Testis (tissue), 2 donors: ENCODE measurements at regions not wholly inside any gene's neighbourhood (a gene's known extent, or its start where the extent isn't known, plus 50 kb on each side); places are given as distances from the start of the nearest gene placed in this dataset.

Experiments
- DNase-seq: peaks from one replicate; pipeline ENCODE4 v3.0.0-alpha.2; 2019
- H3K27ac ChIP-seq, 2 donors: fragments of 200-600 bp; sonication (generic); one replicate each; pipeline ENCODE4 v1.5.1; 2019
- H3K27me3 ChIP-seq: fragments of 200-600 bp; sonication (generic); one replicate; pipeline ENCODE4 v1.5.1; 2019
- H3K36me3 ChIP-seq: fragments of 200-600 bp; sonication (generic); one replicate; pipeline ENCODE4 v1.5.1; 2017; ENCODE audit warnings: low read depth; ENCODE audit errors: missing control alignments
- H3K4me1 ChIP-seq: fragments of 200-600 bp; sonication (generic); one replicate; pipeline ENCODE4 v1.5.1; 2019
- H3K4me3 ChIP-seq, 2 donors: fragments of 200-600 bp; sonication (generic); one replicate each; pipeline ENCODE4 v1.5.1; 2017 to 2019
- H3K9me3 ChIP-seq: fragments of 200-600 bp; sonication (generic); one replicate; pipeline ENCODE4 v1.5.1; 2017
- CTCF ChIP-seq, 3 experiments: fragments of 450-650 bp in 2 of 3; fragments of 200-600 bp in 1 of 3; sonication (generic) in 1 of 3; IDR thresholded peaks; one replicate each; pipeline ENCODE4 v1.5.1; 2016 to 2019; ENCODE audit warnings: antibody characterized with exemption in 3 of 3, mild to moderate bottlenecking in 2 of 3, moderate library complexity in 1 of 3
- POLR2A ChIP-seq: fragments of 450-650 bp; IDR thresholded peaks from one replicate; pipeline ENCODE4 v1.6.1; 2017; ENCODE audit warnings: antibody characterized with exemption, mild to moderate bottlenecking, moderate library complexity
- WGBS, 2 donors: methylation state at CpG; one replicate each; pipeline ENCODE4 v1.1.5; 2018; 5-methylcytosine and 5-hydroxymethylcytosine counted together
- intact Hi-C: fragments of 100-400 bp; cut with DNase I; formaldehyde crosslinking; loops from one replicate; pipeline ENCODE4 v1.15.1; 2023; ENCODE audit warnings: low total_unique reads

GRCh38 chr4:65028592-65028991 lies 619.3 kb upstream of the TECRL start:
- Histone ChIP-seq H3K36me3 (no peaks in the 10 kb centered on the region), H3K4me1 (no peaks in the 10 kb centered on the region), H3K9me3 (no peaks in the 10 kb centered on the region), H3K27ac (no peak overlapping the region), H3K27me3 (no peaks in the 10 kb centered on the region), H3K4me3 (no peak overlapping the region)
- intact Hi-C loops, result no loop called here
- 95% methylated on average over 3 of the region's 3 CpGs for WGBS, 2 donors
- TF ChIP-seq CTCF (IDR thresholded peaks at IDR 0.05) (no peak), POLR2A (no peak)
- DNase-seq, result no peak

DNA sequence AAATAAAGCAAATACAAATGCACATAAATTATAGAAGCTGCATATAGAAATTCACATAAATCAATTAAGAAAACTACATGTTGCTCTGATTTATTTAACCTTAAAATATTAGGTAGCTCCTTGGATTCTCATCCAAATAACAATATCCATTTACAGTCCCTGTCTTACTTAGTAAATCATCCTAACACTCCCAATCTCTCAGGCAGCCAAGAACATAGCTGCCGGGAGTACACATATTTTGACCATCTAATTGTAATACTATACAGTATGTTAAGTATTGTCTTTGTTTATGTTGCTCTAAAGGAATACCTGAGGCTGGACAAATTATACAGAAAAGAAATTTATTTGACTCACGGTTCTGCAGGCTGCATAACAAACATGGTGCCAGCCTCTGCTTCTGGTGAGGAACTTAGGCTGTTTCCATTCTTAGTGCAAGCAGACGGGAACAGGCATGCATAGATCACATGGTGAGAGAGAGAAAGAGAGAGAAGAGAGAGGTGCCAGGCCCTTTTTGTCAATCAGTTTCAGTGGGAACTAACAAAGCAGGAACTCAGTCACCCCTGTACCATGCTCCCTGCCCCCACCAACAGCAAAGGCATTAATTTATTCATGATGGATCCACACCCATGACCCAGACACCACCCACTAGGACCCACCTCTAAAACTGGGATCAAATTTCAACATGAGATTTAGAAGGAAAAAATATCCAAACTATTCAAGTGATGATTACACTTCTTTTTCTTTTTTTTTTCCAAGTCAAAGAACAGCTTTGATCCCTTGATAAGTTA lies 614.8 kb upstream of the TECRL start:
- no peak overlapping the region for H3K4me3 ChIP-seq
- no peaks in the 10 kb centered on the region for H3K27me3 ChIP-seq
- H3K9me3 ChIP-seq, result no peaks in the 10 kb centered on the region
- intact Hi-C loops, result no loop called here
- H3K27ac ChIP-seq, result no peak overlapping the region
- H3K36me3 ChIP-seq, result no peaks in the 10 kb centered on the region
- no peak for DNase-seq
- WGBS, 2 donors, result 55 to 64% methylated on average over 3 of the region's 3 CpGs
- H3K4me1 ChIP-seq, result no peaks in the 10 kb centered on the region
- no peak for TF ChIP-seq CTCF (IDR thresholded peaks at IDR 0.05)
- TF ChIP-seq POLR2A, result no peak

GRCh38 chr4:65023081-65023480 lies 613.8 kb upstream of the TECRL start:
- 43 to 55% methylated on average over 6 of the region's 6 CpGs for WGBS, 2 donors
- Histone ChIP-seq H3K36me3 (no peaks in the 10 kb centered on the region), H3K27me3 (no peaks in the 10 kb centered on the region), H3K27ac (no peak overlapping the region), H3K4me1 (no peaks in the 10 kb centered on the region), H3K4me3 (no peak overlapping the region), H3K9me3 (no peaks in the 10 kb centered on the region)
- no peak for DNase-seq
- TF ChIP-seq POLR2A (no peak), CTCF (IDR thresholded peaks at IDR 0.05) (no peak)
- intact Hi-C loops, result no loop called here

DNA sequence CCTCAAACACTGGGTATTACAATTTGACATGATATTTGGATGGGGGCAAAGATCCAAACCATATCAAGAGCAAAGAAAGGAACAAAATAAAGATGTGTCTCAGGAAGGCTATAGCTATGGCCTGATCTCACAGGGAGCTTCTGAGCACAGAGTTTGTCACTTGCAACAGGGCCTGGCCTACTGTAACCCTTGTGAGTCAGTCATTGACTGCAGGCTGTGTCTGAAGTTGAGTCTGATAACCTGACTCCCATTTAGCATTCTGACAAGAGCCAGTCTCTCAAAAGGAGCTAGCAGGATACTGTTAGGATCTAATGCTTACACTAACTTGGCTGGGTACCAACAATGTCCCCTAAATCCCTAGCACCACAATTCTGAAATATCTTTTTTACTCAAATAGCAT lies 612.5 kb upstream of the TECRL start:
- no peaks in the 10 kb centered on the region for H3K4me1 ChIP-seq
- H3K4me3 ChIP-seq, result no peak overlapping the region
- no peaks in the 10 kb centered on the region for H3K27me3 ChIP-seq
- intact Hi-C loops, result no loop called here
- no peaks in the 10 kb centered on the region for H3K36me3 ChIP-seq
- no peak overlapping the region for H3K27ac ChIP-seq
- TF ChIP-seq CTCF (IDR thresholded peaks at IDR 0.05), result no peak
- no peak for TF ChIP-seq POLR2A
- H3K9me3 ChIP-seq, result no peaks in the 10 kb centered on the region
- DNase-seq, result no peak

DNA sequence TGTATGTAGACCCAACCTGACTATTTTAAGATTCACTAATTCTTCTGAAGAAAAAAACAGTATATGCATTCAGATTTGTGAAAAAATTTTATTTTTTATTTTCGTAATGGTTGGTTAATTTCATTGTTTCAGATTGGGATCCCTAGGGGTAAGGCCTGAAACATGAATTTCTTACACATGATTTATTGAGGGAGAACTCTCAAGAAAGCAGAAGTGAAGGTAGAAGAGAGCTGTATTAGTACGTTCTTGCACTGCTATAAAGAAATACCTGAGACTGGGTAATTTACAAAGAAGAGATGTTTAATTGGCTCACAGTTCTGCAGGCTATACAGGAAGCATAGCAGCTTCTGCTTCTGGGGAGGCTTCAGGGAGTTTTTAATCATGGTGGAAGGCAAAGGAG lies 611.9 kb upstream of the TECRL start:
- Histone ChIP-seq H3K27me3 (no peaks in the 10 kb centered on the region), H3K27ac (no peak overlapping the region), H3K4me1 (no peaks in the 10 kb centered on the region), H3K36me3 (no peaks in the 10 kb centered on the region), H3K9me3 (no peaks in the 10 kb centered on the region), H3K4me3 (no peak overlapping the region)
- intact Hi-C loops, result no loop called here
- 84 to 90% methylated on average over 2 of the region's 2 CpGs for WGBS, 2 donors
- DNase-seq, result no peak
- no peak for TF ChIP-seq POLR2A
- no peak for TF ChIP-seq CTCF (IDR thresholded peaks at IDR 0.05)
